AG08395 (cell line): ENCODE measurements at regions not wholly inside any gene's neighbourhood (a gene's known extent, or its start where the extent isn't known, plus 50 kb on each side); places are given as distances from the start of the nearest gene placed in this dataset.

Experiments
- DNase-seq: peaks from one replicate; pipeline ENCODE4 v3.0.0; 2012; ENCODE audit warnings: mixed read lengths, low spot score

- no peak for DNase-seq
These were observed 112.8 kb upstream of the LPP start for GRCh38 chr3:188041193-188041592.

DNA sequence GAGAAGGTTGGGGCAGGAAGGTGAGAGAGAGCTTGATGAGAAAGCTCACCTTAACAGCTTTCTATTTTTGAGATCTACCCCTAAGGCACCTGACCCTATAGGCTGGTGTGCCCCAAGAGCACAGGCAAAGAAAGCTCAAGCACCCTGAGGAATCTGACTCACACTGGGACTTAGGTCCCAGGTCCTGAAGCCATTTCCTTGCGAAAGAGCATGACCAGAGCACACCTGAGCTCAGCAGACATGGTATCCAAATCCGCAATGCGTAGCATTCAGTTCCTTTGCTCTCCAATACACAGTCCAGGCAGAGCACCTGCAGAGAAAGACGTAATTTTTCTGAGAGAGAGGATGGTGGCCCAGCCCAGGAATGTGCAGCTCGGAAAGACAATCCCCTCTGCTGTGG lies 112.1 kb upstream of the LPP start:
- DNase-seq, result no peak

DNA sequence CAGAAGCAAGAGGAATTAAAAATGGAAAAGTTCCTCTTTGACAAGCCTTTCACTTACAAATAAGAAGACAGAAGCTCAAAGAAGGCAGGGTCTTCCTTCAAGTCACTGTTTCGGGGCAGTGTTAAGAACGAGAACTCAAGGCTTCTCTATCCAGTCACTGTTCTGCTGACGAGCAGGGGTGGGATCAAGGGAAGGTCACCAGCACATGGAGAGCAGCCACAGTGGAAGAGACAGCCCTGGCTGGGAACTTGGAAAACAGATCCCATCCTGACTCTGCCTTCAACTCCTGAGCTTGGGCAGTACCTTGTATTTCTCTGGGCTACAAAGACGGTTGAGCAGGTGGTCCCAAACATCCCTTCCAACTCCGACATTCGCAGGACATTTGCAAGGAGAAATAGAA lies 111.5 kb upstream of the LPP start:
- no peak for DNase-seq

GRCh38 chr3:188043891-188044290 lies 110.1 kb upstream of the LPP start:
- DNase-seq, result no peak

- no peak for DNase-seq
These were observed 107.3 kb upstream of the LPP start for GRCh38 chr3:188046561-188047211.

DNA sequence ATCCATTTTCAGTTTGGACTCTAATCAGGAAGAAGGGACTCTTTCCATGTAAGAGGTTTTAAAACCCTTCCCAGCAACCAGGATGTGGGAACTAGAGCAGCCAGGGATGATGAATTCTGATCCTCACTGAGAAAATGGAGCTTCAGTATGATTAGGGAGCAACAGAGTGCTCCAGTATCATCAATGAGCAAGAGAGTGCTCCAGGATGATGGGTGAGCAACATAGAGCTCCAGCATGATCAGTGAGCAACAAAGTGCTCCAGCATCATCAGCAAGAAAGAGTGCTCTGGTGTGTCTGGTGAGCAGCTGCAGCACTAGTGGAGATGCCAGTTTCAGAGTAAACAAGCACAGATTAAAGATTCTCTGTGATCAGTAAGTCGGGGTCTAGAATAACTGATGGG lies 106.4 kb upstream of the LPP start:
- no peak for DNase-seq

GRCh38 chr3:188049606-188050530 lies 104.1 kb upstream of the LPP start:
- DNase-seq, result no peak

- no peak for DNase-seq
These were observed 102.2 kb upstream of the LPP start for GRCh38 chr3:188051801-188052168.

GRCh38 chr3:188052169-188053035 lies 101.6 kb upstream of the LPP start:
- no peak for DNase-seq

DNA sequence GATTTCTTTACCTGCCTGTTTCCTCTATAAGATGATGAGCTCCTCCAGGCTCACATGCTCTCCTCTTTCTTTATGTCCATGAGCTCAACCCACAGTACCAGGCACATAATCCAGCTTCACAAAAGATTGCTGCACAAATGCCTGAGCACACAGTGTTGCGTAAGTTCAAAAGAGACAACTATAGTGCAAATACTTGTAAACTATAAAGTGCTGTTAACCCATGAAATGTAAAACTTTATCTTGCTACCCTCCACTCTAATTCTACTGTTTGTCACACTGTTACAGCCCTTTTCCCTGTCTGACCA lies 101.0 kb upstream of the LPP start:
- no peak for DNase-seq

- no peak for DNase-seq
These were observed 100.1 kb upstream of the LPP start for GRCh38 chr3:188053710-188054380.

DNA sequence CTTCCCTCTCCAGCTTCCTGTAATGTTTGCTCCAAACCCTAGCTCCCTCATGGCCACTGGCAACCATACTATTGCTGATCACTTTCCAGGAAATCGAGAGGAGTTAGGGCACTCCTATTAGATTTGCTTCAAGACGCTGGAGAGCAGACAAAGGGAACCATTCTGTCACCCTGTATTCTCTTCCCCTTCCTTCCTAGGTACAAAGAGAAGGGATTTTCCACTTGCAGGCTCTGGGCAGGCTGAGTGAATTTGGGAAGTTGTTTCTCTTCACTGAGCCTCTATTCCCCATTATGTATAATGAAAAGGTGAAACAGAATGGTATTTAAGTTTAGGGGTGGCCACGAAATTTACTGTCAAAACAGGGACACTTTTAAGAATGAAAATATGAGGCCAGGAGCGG lies 99.4 kb upstream of the LPP start:
- DNase-seq, result no peak

- DNase-seq, result no peak
These were observed 98.6 kb upstream of the LPP start for GRCh38 chr3:188055388-188055787.

DNA sequence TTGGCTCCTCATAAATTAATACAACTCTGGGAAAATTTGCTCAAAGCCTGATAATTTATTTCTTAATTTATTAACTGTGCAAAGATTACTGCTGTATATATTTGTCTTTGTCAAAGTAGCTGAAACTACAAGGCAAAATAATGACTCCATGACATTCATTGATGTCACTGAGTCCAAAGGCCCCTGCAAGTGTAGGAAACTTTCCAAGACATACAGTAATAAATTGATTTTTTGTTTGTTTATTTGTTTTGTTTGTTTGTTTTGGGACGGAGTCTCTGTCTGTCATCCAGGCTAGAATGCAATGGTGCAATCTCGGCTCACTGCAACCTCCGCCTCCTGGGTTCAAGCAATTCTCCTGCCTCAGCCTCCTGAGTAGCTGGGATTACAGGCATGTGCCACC lies 96.8 kb upstream of the LPP start:
- no peak for DNase-seq

GRCh38 chr3:188058569-188059184 lies 95.3 kb upstream of the LPP start:
- no peak for DNase-seq

DNA sequence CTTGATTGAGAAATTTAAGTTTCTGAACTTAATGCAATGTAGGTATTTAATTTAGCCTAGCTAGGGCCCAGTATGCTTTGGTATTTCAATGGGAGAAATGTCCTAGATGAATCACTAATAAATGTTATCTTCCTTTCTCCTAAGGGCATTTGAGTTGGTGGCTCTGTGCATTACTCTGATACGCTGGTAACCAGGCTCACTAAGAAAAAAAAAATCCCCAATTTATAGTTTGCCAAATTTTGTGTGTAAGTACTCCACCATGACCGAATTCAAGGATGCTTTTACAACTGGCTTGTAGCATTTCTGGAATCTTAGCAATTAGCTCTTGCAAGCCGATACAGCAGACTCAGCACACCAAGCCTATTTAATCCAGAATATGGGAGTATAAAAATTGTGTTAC lies 94.6 kb upstream of the LPP start:
- DNase-seq, result no peak

- DNase-seq, result no peak
These were observed 93.6 kb upstream of the LPP start for GRCh38 chr3:188060264-188060835.

DNA sequence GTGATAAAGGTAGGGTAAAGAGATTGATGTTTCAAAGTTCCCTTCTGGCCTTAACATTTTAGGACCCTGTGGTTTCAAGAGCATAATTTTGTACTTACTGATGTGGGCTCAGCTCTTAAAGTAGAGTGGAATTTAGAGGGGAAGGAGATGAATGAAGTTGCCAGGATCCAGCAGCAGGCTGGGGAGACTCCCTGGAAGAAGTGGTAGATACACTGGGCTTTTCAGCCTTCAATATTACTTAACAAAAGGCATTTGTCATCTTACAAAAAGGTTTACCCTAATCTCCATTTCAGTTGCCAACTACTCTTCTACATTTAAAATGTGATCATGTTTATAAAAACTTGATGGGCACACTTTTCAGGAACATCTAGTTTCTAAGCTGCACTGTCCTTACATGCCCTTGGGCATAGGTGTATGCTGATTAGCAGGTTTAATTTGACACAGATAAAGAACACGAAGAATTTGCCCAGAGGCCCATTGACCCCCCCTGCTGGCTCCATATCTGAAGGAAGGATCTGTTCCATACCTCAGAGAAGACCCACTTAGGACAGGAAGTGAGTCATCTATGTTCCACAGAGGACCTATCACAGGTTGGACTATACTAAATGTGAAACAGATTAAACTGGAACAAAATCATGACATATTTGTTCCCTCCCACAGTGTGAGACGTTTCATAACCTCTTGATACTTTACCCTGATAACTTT lies 93.0 kb upstream of the LPP start:
- peak; percentile 45 for DNase-seq

GRCh38 chr3:188062216-188062615 lies 91.7 kb upstream of the LPP start:
- no peak for DNase-seq

DNA sequence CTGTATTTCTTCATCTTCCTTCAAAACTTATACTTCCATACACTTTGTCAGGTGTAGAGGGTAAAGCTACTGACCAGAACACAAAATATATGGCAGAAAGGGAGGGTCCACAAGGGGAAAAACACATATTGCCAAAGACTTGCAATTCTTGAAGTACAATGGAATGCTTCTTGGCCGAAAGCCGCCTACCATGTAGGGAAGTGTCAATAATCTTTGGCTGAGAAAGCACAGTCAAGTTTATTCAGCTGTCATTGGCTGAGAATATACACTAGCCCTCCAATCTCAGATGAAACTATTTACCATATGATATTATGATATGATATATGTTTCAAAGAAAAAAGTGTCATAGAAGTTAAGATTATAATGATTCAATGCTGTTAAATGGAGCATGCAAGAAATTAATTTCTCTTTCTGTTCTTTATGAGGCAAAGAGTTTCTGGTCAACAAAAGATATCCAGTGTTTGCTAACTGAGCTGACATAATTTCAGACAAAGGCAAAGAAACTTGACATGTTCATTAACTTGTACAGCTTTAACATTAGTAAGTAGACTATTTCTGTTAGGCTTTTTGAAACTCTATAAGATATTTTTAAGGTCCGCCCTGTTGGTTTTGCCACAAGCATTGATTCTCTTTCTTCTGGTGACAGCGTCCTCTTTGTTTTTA lies 89.0 kb upstream of the LPP start:
- DNase-seq, result no peak
